HG03442 (cell line): ENCODE measurements at regions not wholly inside any gene's neighbourhood (a gene's known extent, or its start where the extent isn't known, plus 50 kb on each side); places are given as distances from the start of the nearest gene placed in this dataset.
A peak's percentile ranks its signal among the peaks of the same experiment; 100 is the strongest.

Experiments used
- ATAC-seq: cut with Tn5 transposase; IDR thresholded peaks from one replicate; pipeline ENCODE4 v1.9.1; 2021; ENCODE audit warnings: mild to moderate bottlenecking, moderate library complexity; ENCODE audit not compliant: unreplicated experiment

- no peak for ATAC-seq
These were observed 318.5 kb upstream of the CWC22 start for GRCh38 chr2:180325416-180326120.

- no peak for ATAC-seq
These were observed 317.1 kb upstream of the CWC22 start for GRCh38 chr2:180324182-180324581.

- ATAC-seq = no peak
These were observed 315.7 kb upstream of the CWC22 start for GRCh38 chr2:180322781-180323180.

- peak; percentile 93 for ATAC-seq
These were observed 312.7 kb upstream of the CWC22 start for GRCh38 chr2:180319586-180320405.

DNA sequence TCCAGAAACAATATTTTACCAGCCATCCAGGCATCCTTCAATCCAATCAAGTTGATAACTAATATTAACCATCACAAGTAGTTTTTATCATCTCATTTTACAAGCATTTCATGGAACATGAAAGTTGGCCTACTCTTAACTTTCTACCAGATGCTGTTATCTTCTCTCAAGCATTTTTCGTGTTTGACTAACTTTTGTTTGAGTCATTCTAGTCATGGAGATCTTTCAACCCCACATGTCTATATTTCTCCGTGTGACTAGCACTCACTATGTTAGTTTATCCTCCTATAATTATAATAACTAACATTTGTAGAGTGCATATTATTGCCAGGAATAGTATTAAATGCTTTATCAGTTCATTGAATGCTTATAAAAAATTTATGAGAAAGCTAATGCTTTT is 307.0 kb upstream of the CWC22 start:
- no peak for ATAC-seq

GRCh38 chr2:180312542-180312941 is 305.4 kb upstream of the CWC22 start:
- ATAC-seq = no peak

DNA sequence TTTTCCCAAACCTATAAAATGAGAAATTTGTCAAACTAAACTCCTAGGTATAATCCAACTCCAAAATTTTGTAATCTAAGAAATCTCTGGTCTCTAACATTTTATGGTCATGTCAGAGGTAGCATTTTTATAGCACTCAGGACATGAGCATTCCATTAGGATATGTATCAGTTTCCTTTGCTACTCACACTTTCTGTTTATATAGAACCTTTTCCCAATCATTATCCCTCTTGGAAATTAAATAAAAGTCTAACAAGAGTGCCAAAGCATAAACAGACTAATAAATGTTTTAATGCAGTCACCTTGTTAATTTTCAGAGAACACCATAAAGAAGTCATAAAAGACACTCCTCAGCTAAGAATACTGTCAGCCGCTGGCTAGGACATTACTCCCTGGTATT is 300.0 kb upstream of the CWC22 start:
- ATAC-seq = no peak

DNA sequence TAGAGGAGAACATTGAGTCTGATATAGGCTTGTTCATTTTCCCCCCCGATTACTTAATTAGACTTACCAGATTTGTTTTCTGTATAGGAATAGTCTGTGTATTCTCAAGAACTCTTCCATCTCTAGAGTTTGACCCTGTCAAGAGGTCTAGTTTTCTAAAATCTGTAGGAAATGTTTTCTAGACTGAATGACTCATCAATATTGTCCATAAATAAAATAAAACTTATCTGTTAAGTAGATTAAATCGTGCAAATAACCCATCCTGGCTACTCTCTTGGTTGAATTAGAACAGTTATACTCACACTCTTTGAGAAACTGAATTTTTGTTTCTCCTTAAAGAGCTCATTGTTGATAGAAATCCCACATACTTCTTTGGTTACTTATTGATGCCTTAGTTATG is 299.2 kb upstream of the CWC22 start:
- ATAC-seq = no peak

- no peak for ATAC-seq
These were observed 284.7 kb upstream of the CWC22 start for GRCh38 chr2:180291552-180292421.

GRCh38 chr2:180291060-180291459 is 284.0 kb upstream of the CWC22 start:
- no peak for ATAC-seq

GRCh38 chr2:180289627-180290026 is 282.5 kb upstream of the CWC22 start:
- ATAC-seq = no peak

GRCh38 chr2:180279581-180279980 is 272.5 kb upstream of the CWC22 start:
- ATAC-seq = no peak

DNA sequence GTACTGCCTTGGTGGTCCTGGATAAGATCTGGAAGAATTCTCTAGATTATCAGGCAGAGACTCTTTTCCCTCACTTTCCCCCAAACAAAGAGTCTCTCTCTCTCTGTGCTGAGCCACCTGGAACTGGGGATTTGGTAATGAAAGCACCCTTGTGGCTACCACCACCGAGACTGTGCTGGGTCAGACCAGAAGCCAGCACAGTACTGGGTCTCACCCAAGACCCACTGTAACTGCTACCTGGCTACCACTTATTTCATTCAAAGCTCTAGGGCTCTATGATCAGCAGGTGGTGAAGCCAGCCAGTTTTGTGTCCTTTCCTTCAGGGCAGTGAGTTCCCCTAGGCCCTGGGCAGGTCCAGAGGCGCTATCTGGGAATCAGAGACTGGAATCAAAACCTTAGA is 269.6 kb upstream of the CWC22 start:
- ATAC-seq = no peak

- no peak for ATAC-seq
These were observed 260.9 kb upstream of the CWC22 start for GRCh38 chr2:180268006-180268405.

DNA sequence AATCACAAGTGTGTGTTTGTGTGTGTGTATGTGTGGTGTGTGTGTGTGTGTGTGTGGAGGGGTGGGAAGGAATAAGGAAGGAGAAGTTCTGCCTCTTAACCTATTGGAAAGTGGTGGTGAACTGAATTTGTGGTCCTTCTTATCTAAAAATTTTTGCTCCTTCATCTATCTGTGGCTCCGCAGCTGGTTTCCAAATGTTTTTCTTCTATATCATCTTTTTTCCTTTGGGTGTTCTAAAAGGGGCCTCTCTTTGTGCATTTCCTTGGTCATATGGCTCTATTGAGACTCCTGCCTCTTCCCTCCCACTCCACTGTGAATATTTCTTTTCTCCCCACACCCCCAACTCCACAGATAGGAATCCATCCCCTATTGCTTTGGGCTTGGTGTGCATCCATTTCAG is 254.9 kb upstream of the CWC22 start:
- no peak for ATAC-seq

GRCh38 chr2:180258579-180258978 is 251.5 kb upstream of the CWC22 start:
- ATAC-seq = no peak

- ATAC-seq = no peak
These were observed 251.0 kb upstream of the CWC22 start for GRCh38 chr2:180258041-180258537.

GRCh38 chr2:180257247-180257646 is 250.2 kb upstream of the CWC22 start:
- ATAC-seq = no peak

GRCh38 chr2:180255981-180256380 is 248.9 kb upstream of the CWC22 start:
- ATAC-seq = no peak

GRCh38 chr2:180254872-180255271 is 247.8 kb upstream of the CWC22 start:
- no peak for ATAC-seq

DNA sequence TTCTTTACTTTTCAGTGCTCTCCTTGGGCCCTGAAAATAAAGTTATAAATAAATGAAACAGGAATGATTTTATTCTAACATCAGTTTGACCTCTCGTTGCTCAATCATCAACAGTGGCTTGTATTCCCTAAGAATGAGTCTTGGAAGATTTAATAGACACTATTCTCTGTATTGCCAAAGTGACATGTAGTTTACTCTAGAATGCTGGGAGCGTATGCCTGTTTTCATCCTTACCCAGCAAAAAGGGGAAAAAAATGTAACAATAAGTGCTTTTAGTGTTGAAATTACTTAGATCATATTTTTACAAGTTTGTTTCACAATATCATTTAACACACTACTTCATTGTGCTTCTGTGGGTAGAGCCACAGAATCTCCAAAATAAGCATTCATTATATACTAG is 240.6 kb upstream of the CWC22 start:
- no peak for ATAC-seq
